ENCODE measurements at regions not wholly inside any gene's neighbourhood (a gene's known extent, or its start where the extent isn't known, plus 50 kb on each side); places are given as distances from the start of the nearest gene placed in this dataset.
A peak's percentile ranks its signal among the peaks of the same experiment; 100 is the strongest.

GRCh38 chr4:24054910-24055309 is 165.1 kb upstream of the PPARGC1A start:
- Mint-ChIP-seq H3K9me3 (no peaks in the 10 kb centered on the region), H3K4me3 (no peak overlapping the region), H3K27ac (no peak overlapping the region; the same call in 1 of the 2 replicates), H3K36me3 (no peaks in the 10 kb centered on the region), H3K4me1 (peaks cover 12% of the 10 kb centered on the region), H3K27me3 (ENCODE audit: low read depth) (no peaks in the 10 kb centered on the region)
- no peak for DNase-seq (ENCODE audit: low spot score)
- CTCF ChIA-PET = no interaction called here
- POLR2A ChIA-PET = no interaction called here
- 0 out of 2 replicates have a peak, but pooled peaks have one; percentile 28 for ATAC-seq
- TF ChIP-seq STAT6 (CRISPR knock-in tag; conservative IDR thresholded peaks at IDR 0.05; ENCODE audit: low read depth) (no peak), ESRRA (CRISPR knock-in tag; IDR thresholded peaks at IDR 0.05; ENCODE audit: borderline replicate concordance) (no peak), ZNF138 (CRISPR knock-in tag; conservative IDR thresholded peaks at IDR 0.05) (no peak), HMGXB4 (CRISPR knock-in tag; IDR thresholded peaks at IDR 0.05) (no peak), EMX1 (CRISPR knock-in tag; IDR thresholded peaks at IDR 0.05) (no peak), MAX (CRISPR knock-in tag; IDR thresholded peaks at IDR 0.05) (no peak), USF2 (CRISPR knock-in tag; IDR thresholded peaks at IDR 0.05) (no peak), ZNF317 (CRISPR knock-in tag; IDR thresholded peaks at IDR 0.05; ENCODE audit: borderline replicate concordance, low read depth) (no peak), CREM (CRISPR knock-in tag; IDR thresholded peaks at IDR 0.05) (no peak), MYBL2 (CRISPR knock-in tag; IDR thresholded peaks at IDR 0.05) (no peak), SOX15 (CRISPR knock-in tag; IDR thresholded peaks at IDR 0.05) (no peak), GABPB1 (CRISPR knock-in tag; IDR thresholded peaks at IDR 0.05) (no peak)
- TF ChIP-seq, protein P1, sequence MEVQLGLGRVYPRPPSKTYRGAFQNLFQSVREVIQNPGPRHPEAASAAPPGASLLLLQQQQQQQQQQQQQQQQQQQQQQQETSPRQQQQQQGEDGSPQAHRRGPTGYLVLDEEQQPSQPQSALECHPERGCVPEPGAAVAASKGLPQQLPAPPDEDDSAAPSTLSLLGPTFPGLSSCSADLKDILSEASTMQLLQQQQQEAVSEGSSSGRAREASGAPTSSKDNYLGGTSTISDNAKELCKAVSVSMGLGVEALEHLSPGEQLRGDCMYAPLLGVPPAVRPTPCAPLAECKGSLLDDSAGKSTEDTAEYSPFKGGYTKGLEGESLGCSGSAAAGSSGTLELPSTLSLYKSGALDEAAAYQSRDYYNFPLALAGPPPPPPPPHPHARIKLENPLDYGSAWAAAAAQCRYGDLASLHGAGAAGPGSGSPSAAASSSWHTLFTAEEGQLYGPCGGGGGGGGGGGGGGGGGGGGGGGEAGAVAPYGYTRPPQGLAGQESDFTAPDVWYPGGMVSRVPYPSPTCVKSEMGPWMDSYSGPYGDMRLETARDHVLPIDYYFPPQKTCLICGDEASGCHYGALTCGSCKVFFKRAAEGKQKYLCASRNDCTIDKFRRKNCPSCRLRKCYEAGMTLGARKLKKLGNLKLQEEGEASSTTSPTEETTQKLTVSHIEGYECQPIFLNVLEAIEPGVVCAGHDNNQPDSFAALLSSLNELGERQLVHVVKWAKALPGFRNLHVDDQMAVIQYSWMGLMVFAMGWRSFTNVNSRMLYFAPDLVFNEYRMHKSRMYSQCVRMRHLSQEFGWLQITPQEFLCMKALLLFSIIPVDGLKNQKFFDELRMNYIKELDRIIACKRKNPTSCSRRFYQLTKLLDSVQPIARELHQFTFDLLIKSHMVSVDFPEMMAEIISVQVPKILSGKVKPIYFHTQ (CRISPR knock-in tag; IDR thresholded peaks at IDR 0.05) = no peak

DNA sequence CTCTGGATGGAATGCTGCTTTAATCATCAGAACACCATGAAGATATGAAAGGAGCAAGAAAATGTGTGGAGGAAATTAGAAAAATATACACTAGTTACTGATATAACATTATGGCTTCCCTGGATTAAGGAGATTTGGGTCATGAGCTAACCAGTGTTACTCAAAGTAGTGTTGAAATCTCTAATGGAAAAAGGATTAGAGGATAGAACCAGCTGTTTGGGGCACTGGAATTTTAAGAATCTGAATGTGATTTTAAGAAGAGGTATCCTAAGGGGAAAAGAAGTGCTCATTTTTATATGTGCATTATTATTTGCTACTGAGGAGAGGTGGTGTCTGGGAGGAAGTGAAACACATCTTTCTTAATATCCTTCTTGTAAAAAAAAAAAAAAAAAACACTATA is 164.1 kb upstream of the PPARGC1A start:
- no peak for DNase-seq (ENCODE audit: low spot score)
- CTCF ChIA-PET = no interaction called here
- Mint-ChIP-seq H3K27ac (no peak overlapping the region), H3K36me3 (no peaks in the 10 kb centered on the region), H3K9me3 (no peaks in the 10 kb centered on the region), H3K27me3 (ENCODE audit: low read depth) (no peaks in the 10 kb centered on the region), H3K4me3 (no peak overlapping the region), H3K4me1 (peaks cover 12% of the 10 kb centered on the region)
- no peak for ATAC-seq
- POLR2A ChIA-PET = interaction anchor here (0.7 kb wide), 1 partner anchor 565 kb away, joined by 9 read pairs; no protein-coding TSS in a partner anchor
- no peak for TF ChIP-seq TEAD4 (CRISPR knock-in tag; IDR thresholded peaks at IDR 0.05)
- no peak for TF ChIP-seq ZNF232 (CRISPR knock-in tag; IDR thresholded peaks at IDR 0.05)
- TF ChIP-seq ZNF263 (CRISPR knock-in tag; IDR thresholded peaks at IDR 0.05; ENCODE audit: low read depth) = no peak
- TF ChIP-seq ZNF532 (CRISPR knock-in tag; IDR thresholded peaks at IDR 0.05; ENCODE audit: borderline replicate concordance) = no peak
- TF ChIP-seq SP1 (CRISPR knock-in tag; conservative IDR thresholded peaks at IDR 0.05) = no peak
- no peak for TF ChIP-seq ETV6 (CRISPR knock-in tag; IDR thresholded peaks at IDR 0.05)
- no peak for TF ChIP-seq E2F1 (CRISPR knock-in tag; IDR thresholded peaks at IDR 0.05)
- TF ChIP-seq, protein P2, sequence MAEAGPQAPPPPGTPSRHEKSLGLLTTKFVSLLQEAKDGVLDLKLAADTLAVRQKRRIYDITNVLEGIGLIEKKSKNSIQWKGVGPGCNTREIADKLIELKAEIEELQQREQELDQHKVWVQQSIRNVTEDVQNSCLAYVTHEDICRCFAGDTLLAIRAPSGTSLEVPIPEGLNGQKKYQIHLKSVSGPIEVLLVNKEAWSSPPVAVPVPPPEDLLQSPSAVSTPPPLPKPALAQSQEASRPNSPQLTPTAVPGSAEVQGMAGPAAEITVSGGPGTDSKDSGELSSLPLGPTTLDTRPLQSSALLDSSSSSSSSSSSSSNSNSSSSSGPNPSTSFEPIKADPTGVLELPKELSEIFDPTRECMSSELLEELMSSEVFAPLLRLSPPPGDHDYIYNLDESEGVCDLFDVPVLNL (CRISPR knock-in tag; IDR thresholded peaks at IDR 0.05; ENCODE audit: borderline replicate concordance, low read depth) = no peak
